ENCODE measurements at regions not wholly inside any gene's neighbourhood (a gene's known extent, or its start where the extent isn't known, plus 50 kb on each side); places are given as distances from the start of the nearest gene placed in this dataset.
"Not testable (repeated sequence)": the region's sequence is repeated elsewhere in the genome, so short reads cannot be mapped to it uniquely, and the experiment has no call there.

GRCh38 chr4:130955520-130955919, 1859.6 kb downstream of the C4orf33 start:
- H3K36me3 ChIP-seq (ENCODE audit: control insufficient read depth, insufficient read depth, low read length), result no peaks in the 10 kb centered on the region
- H3K9me3 ChIP-seq (ENCODE audit: control insufficient read depth, insufficient read depth, low read length), result no peaks in the 10 kb centered on the region
- H3K4me3 ChIP-seq (ENCODE audit: low read depth, low read length), result no peak overlapping the region
- H3K27me3 ChIP-seq (ENCODE audit: control insufficient read depth, insufficient read depth, low read length), result no peaks in the 10 kb centered on the region
- H3K9ac ChIP-seq (ENCODE audit: low read depth, low read length), result no peak overlapping the region
- no peaks in the 10 kb centered on the region for H3K4me1 ChIP-seq (ENCODE audit: control insufficient read depth, insufficient read depth, low read length)

- H3K9me3 ChIP-seq (ENCODE audit: control insufficient read depth, insufficient read depth, low read length), result no peaks in the 10 kb centered on the region
Measured at GRCh38 chr4:130985371-130985770, 1889.4 kb downstream of the C4orf33 start.

GRCh38 chr4:130995988-130996387, 1900.0 kb downstream of the C4orf33 start:
- H3K4me3 ChIP-seq (ENCODE audit: low read depth, low read length), result no peak overlapping the region
- no peak overlapping the region for H3K9ac ChIP-seq (ENCODE audit: low read depth, low read length)
- H3K27me3 ChIP-seq (ENCODE audit: control insufficient read depth, insufficient read depth, low read length), result no peaks in the 10 kb centered on the region
- no peaks in the 10 kb centered on the region for H3K36me3 ChIP-seq (ENCODE audit: control insufficient read depth, insufficient read depth, low read length)
- no peaks in the 10 kb centered on the region for H3K4me1 ChIP-seq (ENCODE audit: control insufficient read depth, insufficient read depth, low read length)
- H3K9me3 ChIP-seq (ENCODE audit: control insufficient read depth, insufficient read depth, low read length), result no peaks in the 10 kb centered on the region

More at GRCh38 chr4:130985371-130985770, 1889.4 kb downstream of the C4orf33 start:
- no peaks in the 10 kb centered on the region for H3K36me3 ChIP-seq (ENCODE audit: control insufficient read depth, insufficient read depth, low read length)
- no peaks in the 10 kb centered on the region for H3K27me3 ChIP-seq (ENCODE audit: control insufficient read depth, insufficient read depth, low read length)
- no peaks in the 10 kb centered on the region for H3K4me1 ChIP-seq (ENCODE audit: control insufficient read depth, insufficient read depth, low read length)
- H3K4me3 ChIP-seq (ENCODE audit: low read depth, low read length), result no peak overlapping the region
- no peak overlapping the region for H3K9ac ChIP-seq (ENCODE audit: low read depth, low read length)

GRCh38 chr4:131001371-131001770, 1905.4 kb downstream of the C4orf33 start:
- Histone ChIP-seq H3K4me3 (ENCODE audit: low read depth, low read length) (no peak overlapping the region), H3K4me1 (ENCODE audit: control insufficient read depth, insufficient read depth, low read length) (no peaks in the 10 kb centered on the region), H3K9ac (ENCODE audit: low read depth, low read length) (no peak overlapping the region), H3K9me3 (ENCODE audit: control insufficient read depth, insufficient read depth, low read length) (no peaks in the 10 kb centered on the region), H3K27me3 (ENCODE audit: control insufficient read depth, insufficient read depth, low read length) (no peaks in the 10 kb centered on the region), H3K36me3 (ENCODE audit: control insufficient read depth, insufficient read depth, low read length) (no peaks in the 10 kb centered on the region)

GRCh38 chr4:131002132-131002531, 1906.2 kb downstream of the C4orf33 start:
- H3K36me3 ChIP-seq (ENCODE audit: control insufficient read depth, insufficient read depth, low read length), result no peaks in the 10 kb centered on the region
- no peaks in the 10 kb centered on the region for H3K27me3 ChIP-seq (ENCODE audit: control insufficient read depth, insufficient read depth, low read length)
- no peaks in the 10 kb centered on the region for H3K4me1 ChIP-seq (ENCODE audit: control insufficient read depth, insufficient read depth, low read length)

GRCh38 chr4:131006388-131006787, 1910.4 kb downstream of the C4orf33 start:
- Histone ChIP-seq H3K36me3 (ENCODE audit: control insufficient read depth, insufficient read depth, low read length) (no peaks in the 10 kb centered on the region), H3K4me1 (ENCODE audit: control insufficient read depth, insufficient read depth, low read length) (no peaks in the 10 kb centered on the region), H3K9me3 (ENCODE audit: control insufficient read depth, insufficient read depth, low read length) (no peaks in the 10 kb centered on the region), H3K9ac (ENCODE audit: low read depth, low read length) (no peak overlapping the region), H3K4me3 (ENCODE audit: low read depth, low read length) (no peak overlapping the region), H3K27me3 (ENCODE audit: control insufficient read depth, insufficient read depth, low read length) (no peaks in the 10 kb centered on the region)

More at GRCh38 chr4:131002132-131002531, 1906.2 kb downstream of the C4orf33 start:
- no peaks in the 10 kb centered on the region for H3K9me3 ChIP-seq (ENCODE audit: control insufficient read depth, insufficient read depth, low read length)
- H3K9ac ChIP-seq (ENCODE audit: low read depth, low read length), result no peak overlapping the region
- no peak overlapping the region for H3K4me3 ChIP-seq (ENCODE audit: low read depth, low read length)

- not testable (repeated sequence) for H3K9ac ChIP-seq (ENCODE audit: low read depth, low read length); H3K36me3 ChIP-seq (ENCODE audit: control insufficient read depth, insufficient read depth, low read length); H3K4me1 ChIP-seq (ENCODE audit: control insufficient read depth, insufficient read depth, low read length); H3K9me3 ChIP-seq (ENCODE audit: control insufficient read depth, insufficient read depth, low read length); H3K27me3 ChIP-seq (ENCODE audit: control insufficient read depth, insufficient read depth, low read length); H3K4me3 ChIP-seq (ENCODE audit: low read depth, low read length)
Measured at GRCh38 chr4:131011961-131012360, 1916.0 kb downstream of the C4orf33 start.

GRCh38 chr4:131013226-131013625, 1917.3 kb downstream of the C4orf33 start:
- H3K27me3 ChIP-seq (ENCODE audit: control insufficient read depth, insufficient read depth, low read length), result no peaks in the 10 kb centered on the region
- H3K4me3 ChIP-seq (ENCODE audit: low read depth, low read length), result no peak overlapping the region
- H3K9me3 ChIP-seq (ENCODE audit: control insufficient read depth, insufficient read depth, low read length), result no peaks in the 10 kb centered on the region
- no peak overlapping the region for H3K9ac ChIP-seq (ENCODE audit: low read depth, low read length)
- H3K4me1 ChIP-seq (ENCODE audit: control insufficient read depth, insufficient read depth, low read length), result peaks cover 5% of the 10 kb centered on the region
- no peaks in the 10 kb centered on the region for H3K36me3 ChIP-seq (ENCODE audit: control insufficient read depth, insufficient read depth, low read length)

GRCh38 chr4:131026771-131027170, 1930.8 kb downstream of the C4orf33 start:
- no peak overlapping the region for H3K9ac ChIP-seq (ENCODE audit: low read depth, low read length)

GRCh38 chr4:131044368-131044767, 1948.4 kb downstream of the C4orf33 start:
- Histone ChIP-seq H3K9me3 (ENCODE audit: control insufficient read depth, insufficient read depth, low read length) (no peaks in the 10 kb centered on the region), H3K4me1 (ENCODE audit: control insufficient read depth, insufficient read depth, low read length) (no peaks in the 10 kb centered on the region), H3K4me3 (ENCODE audit: low read depth, low read length) (no peak overlapping the region), H3K27me3 (ENCODE audit: control insufficient read depth, insufficient read depth, low read length) (no peaks in the 10 kb centered on the region), H3K36me3 (ENCODE audit: control insufficient read depth, insufficient read depth, low read length) (no peaks in the 10 kb centered on the region), H3K9ac (ENCODE audit: low read depth, low read length) (no peak overlapping the region)

More at GRCh38 chr4:131026771-131027170, 1930.8 kb downstream of the C4orf33 start:
- Histone ChIP-seq H3K4me1 (ENCODE audit: control insufficient read depth, insufficient read depth, low read length) (no peaks in the 10 kb centered on the region), H3K27me3 (ENCODE audit: control insufficient read depth, insufficient read depth, low read length) (no peaks in the 10 kb centered on the region), H3K9me3 (ENCODE audit: control insufficient read depth, insufficient read depth, low read length) (no peaks in the 10 kb centered on the region), H3K4me3 (ENCODE audit: low read depth, low read length) (no peak overlapping the region), H3K36me3 (ENCODE audit: control insufficient read depth, insufficient read depth, low read length) (no peaks in the 10 kb centered on the region)

- Histone ChIP-seq H3K9me3 (ENCODE audit: control insufficient read depth, insufficient read depth, low read length) (no peaks in the 10 kb centered on the region), H3K36me3 (ENCODE audit: control insufficient read depth, insufficient read depth, low read length) (no peaks in the 10 kb centered on the region), H3K4me1 (ENCODE audit: control insufficient read depth, insufficient read depth, low read length) (no peaks in the 10 kb centered on the region), H3K9ac (ENCODE audit: low read depth, low read length) (no peak overlapping the region), H3K27me3 (ENCODE audit: control insufficient read depth, insufficient read depth, low read length) (no peaks in the 10 kb centered on the region), H3K4me3 (ENCODE audit: low read depth, low read length) (no peak overlapping the region)
Measured at GRCh38 chr4:131046821-131047220, 1950.9 kb downstream of the C4orf33 start.

- Histone ChIP-seq H3K27me3 (ENCODE audit: control insufficient read depth, insufficient read depth, low read length) (no peaks in the 10 kb centered on the region), H3K36me3 (ENCODE audit: control insufficient read depth, insufficient read depth, low read length) (no peaks in the 10 kb centered on the region), H3K9me3 (ENCODE audit: control insufficient read depth, insufficient read depth, low read length) (no peaks in the 10 kb centered on the region), H3K4me3 (ENCODE audit: low read depth, low read length) (no peak overlapping the region), H3K9ac (ENCODE audit: low read depth, low read length) (no peak overlapping the region), H3K4me1 (ENCODE audit: control insufficient read depth, insufficient read depth, low read length) (no peaks in the 10 kb centered on the region)
Measured at GRCh38 chr4:131052646-131053045, 1956.7 kb downstream of the C4orf33 start.

Measured in iPS-15b (cell line).